Kasumi-1 (cell line): ENCODE measurements at regions not wholly inside any gene's neighbourhood (a gene's known extent, or its start where the extent isn't known, plus 50 kb on each side); places are given as distances from the start of the nearest gene placed in this dataset.

Source experiments
- DNase-seq, 2 experiments: peaks; one replicate each; lab custom pipeline; 2025; lab: John Stamatoyannopoulos, UW

DNA sequence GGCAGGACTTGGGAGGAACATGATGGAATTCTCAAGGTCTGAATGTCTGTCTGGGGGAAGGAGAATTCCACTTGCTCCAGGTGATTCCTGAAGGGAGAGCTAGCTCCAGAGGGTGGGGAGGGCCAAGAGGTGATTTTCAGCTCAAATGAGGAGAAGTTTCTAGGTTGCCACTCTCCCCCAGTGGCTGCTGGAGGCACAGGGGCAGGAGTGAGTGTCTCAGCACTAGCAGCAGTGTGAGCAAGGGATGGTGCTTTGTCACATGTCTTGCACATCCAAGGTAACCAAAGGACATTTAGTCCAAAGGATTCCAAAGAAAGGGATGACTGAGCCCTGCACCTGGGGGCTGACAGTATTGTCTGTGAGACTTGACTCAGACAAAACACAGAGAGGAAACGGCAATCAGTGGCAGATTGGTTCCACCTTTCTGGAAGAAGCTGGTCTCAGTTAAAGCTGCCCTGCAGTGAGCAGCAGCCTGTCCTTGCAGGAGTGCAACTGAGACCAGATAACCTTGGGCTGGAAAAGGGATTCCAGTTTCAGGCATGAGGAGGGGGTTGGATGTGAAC is 51.2 kb upstream of the PCBD1 start:
- DNase-seq, result no peak

DNA sequence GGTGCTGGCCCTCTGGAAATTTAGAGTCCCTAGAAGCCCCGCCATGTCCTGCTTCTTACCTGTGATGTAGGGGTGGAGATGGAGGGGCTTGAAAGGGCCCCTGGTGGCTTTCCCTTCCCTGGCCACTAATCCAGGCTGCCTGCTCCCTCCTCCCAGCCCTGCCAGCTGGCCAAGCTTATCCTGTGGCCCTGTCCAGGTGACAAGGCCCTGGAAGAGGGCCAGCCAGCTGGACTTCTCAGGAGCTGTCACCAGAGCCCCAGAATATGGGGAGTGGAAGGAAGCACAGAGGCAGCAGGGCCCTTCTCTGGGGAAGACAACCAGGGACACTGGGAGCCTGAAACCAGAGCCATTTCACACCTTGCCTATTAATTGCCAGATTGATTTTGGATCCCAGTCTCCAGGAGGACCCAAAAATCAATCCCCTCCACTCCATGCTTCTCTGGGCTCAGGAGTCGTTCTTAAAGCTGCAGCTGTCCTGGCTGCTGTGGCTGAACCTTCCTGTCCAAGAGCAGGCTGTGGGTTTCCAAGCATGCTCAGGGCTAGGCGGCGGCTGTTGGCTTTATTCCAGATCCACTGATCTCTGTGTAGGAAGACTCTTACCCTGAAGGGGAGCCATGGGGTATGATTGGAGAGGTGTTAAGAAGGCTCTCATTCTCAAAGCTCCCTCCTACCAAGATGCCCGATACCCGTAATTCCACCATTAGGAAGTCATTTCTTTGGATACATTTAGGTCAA is 52.6 kb upstream of the PCBD1 start:
- no peak for DNase-seq

DNA sequence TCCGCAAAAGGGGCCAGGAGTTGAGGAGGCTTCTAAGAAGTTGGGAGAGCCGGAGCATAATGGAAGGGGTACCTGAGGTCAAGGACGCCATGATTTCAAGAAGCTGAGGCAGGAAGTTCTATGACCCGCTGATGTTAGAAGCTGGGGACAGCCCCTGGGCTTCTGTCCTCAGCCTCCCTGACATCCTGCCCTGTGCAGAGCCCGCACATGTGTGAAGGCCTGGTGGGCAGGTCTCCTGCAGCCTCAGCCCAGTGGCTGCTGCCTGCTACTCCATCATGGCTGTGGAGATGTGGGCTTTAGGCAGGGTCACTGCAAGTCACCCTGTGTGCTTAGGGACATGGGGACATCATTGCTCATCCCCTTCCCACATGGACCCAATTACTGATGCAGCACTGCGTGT is 53.8 kb upstream of the PCBD1 start:
- DNase-seq, result no peak

DNA sequence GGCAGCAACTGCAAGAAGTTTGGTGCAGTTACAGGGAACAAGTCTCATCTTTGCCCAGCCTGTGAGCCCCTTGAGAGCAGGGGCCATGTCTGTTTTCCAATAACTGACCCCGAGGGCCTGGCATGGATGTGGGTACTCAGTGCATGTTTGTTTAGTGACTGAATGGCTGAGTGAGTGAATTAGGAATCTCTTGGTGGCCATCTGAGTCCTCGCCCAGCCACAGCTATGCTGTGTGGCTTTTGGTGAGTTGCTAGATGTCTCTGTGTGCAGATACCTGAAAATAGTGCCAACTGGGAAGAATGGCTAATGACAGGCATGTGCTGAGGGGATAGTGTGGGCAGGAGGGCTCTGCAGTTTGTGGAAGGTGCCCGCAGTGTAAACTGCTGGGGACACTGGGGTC is 54.4 kb upstream of the PCBD1 start:
- DNase-seq, result no peak

DNA sequence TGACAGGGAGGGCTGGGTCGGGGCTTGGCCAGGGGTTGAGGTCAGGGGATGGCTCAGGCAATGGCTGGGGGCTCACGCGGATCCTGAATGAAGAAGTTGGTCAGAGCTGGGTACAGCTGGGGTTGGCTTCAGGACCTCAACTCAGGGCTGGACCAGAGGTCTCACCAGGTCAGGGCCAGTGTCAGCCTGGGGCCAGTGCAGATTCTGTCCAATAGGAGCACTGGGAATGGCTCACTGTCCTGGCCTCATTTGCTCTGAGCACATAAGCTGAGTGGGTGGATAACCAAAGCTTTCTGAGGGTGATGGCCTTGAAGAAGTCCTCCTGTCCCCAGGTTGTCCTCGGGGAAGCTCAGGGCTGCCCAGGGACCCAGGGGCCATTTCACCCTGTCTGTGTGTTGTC is 54.9 kb upstream of the PCBD1 start:
- no peak for DNase-seq

DNA sequence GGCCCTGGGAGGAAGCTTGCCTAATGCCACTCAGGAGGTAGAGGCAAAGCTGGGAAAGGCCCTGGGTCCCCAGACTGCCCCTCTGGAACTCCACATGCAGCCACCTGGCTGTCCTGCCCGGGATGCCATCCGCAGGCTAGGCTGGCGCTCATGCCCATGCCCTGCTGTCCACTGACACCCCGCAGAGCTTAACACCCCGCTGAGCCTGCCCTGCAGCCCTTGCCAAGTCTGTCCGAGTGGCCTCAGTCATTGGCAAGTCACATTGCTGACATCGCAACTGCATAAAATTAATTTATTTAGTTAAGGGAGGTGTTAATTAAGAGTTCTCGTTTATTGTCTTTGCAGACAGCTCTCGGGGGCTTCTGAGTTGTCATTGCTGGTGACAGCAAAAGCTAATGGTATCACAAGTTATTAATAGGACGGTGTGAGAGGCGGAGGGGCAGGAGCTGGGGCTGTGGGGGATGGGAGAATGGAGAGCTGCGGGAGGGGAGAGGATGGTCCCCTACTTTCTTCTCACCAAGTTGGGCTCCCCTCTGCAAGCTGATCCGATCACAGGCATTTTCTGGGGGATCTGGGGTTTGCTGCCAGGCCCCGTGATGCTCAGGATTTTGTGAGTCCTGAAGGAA is 55.6 kb upstream of the PCBD1 start:
- DNase-seq, result no peak

DNA sequence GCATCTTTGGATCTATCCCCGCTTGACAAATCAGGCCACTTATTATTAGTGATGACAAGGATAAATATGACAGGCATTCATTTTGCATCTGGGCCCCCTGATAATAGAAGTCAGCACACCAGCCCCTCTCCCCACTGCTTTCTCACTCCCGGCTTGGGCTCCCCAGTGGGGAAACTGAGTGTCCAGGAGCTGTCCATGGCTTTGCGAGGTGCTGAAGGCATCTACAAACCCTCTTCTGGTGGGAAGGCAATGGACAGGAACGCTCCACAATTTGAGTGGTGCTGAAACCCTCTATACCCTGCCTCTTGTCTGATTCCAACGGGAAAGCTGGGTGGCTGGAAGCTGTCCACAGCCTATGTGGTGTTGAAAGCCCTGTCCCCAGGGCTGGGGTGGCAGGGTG is 61.7 kb upstream of the PCBD1 start:
- no peak for DNase-seq

DNA sequence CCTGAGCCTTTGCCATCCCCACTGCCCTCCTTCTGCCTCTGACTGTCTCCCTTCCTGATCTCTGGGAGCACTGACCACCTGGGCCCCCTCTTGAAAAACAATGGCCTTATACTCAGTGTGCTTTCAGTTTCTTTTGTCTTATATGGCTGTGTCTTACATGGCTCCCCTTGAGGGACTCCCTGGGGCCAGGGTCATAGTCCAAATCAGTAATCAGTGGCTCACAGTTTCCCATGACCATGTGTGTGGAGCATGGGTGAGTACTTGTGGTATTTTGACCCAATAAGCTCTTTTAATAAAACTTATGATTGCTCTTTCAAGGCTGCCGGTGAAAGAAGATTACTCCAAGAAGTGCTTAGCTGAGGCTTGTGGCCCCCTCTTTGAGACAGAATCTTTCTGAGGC is 62.4 kb upstream of the PCBD1 start:
- DNase-seq, result no peak

DNA sequence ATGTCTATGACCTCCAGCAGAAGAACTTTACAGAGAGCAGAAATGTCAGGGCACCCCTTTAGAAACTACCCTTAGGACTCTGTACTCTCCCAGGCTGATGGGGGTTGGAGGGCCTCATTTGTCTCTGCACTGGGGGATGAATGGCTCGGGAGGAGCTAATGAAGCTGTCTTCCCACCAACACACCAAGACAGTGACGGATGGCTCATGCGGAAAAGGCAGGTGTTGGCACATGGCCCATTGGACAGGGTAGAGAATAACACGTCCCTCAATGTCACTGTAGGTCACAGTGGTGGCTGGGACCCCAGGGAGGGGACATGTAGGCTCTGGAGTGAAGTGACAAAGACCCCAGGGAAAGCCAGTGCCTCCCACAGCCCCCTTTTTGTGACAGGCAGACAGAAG is 64.0 kb upstream of the PCBD1 start:
- no peak for DNase-seq

DNA sequence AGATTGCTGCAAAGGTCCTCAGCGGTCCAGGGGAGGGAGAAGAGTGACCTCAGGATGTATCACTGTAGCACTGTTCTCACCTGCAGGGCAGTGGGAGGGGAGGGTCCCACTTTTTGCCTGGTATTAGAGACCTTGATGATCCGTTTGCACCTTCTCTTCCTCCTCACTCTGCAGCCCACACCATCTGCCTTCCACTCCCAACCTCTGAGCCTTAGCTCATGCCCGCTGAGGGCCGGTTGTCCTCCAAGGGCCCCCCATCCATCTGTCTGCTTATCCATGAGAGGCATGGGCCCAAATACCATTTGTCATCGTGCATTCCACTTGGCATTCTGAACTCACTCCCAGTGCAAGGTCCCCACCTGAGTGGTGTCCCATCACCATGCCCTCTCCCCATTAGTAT is 64.6 kb upstream of the PCBD1 start:
- no peak for DNase-seq

DNA sequence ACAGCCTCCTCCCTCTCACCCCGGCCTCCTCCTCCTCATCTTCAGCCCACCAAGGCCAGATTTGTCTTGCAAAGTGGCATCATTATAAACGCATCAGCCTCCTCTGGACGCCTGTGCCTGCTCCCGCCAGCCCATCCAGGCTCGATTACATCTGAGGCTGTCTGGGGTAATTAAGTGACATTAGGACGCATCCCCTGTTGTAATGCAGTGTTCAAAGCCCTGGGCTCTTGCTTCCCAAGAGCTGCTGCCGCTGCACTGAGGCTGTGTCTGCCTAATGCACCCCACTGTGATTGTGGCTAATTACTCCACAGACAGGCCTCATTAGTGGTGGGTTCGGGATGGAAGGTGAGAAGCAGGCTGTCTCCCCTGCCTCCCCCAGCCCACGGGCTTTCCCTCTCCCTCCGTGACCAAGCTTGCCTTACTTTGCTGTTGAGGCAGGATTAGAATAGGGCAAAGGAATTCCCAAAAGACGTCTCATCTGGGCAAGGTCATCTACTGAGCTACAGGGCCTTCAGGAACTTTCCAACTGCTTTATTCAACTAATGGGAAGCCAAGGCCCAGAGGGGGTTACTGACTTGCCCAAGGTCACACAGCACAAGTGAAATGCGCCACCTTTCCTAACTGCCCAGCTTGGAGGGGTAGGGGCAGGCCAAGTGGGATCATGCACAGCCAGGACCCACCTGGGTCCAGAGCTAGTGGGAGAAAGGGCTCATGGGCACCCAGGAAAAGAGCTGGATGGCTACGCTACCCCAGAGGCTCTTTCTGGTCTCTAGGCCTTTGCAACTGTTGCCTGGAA is 66.2 kb upstream of the PCBD1 start:
- DNase-seq, result no peak

DNA sequence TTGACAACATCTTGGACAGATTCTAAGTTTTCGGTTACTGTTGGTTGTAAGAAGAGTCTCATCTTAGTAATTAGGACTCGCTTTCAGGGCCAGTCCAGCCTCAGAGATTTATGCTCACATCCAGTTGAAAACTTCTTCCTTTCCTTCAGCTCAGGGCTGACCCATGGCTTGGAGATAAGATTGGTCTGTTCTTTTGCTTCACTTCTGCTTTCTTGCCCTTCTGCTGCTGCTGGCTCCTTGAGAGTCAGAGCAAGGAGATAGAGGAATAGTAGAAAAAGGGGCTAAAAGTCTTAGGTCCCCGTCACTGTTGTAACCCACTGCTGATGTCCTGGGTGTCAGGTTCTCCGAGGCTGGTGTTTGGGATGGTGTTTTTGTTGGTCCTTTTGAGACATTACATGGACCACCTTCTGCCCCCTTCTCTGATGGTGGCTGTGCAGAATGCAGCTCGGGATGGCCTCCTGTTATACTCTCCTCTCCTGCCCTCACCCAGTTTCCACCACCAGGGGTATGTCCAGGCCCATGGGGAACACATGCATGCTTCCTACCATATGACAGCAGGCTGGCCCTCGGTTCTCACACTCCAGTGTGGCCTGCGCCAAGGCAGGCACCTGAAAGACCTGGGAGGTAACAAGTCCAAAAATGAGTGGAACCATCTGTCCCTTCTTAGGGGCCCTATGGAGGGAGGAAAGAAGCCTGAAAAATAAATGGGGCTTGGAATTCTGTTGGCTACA is 67.8 kb upstream of the PCBD1 start:
- DNase-seq, result no peak

DNA sequence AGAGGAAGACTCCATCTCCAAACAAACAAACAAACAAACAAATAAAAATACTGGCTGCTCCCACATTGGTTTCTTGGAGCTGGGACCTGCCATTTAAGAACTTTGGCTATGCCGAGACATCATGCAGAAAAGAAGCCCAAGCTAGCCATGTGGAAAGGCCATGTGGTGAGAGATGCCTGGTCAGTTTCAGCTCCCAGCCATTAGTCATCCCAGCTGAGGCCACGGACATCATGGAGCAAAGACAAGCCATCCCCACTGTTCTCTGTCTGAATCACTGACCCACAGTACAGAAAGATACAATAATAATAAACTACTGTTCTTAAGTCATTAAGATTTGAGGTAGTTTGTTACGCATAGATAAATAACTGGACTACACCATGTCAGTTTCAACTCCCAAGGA is 70.0 kb upstream of the PCBD1 start:
- no peak for DNase-seq

DNA sequence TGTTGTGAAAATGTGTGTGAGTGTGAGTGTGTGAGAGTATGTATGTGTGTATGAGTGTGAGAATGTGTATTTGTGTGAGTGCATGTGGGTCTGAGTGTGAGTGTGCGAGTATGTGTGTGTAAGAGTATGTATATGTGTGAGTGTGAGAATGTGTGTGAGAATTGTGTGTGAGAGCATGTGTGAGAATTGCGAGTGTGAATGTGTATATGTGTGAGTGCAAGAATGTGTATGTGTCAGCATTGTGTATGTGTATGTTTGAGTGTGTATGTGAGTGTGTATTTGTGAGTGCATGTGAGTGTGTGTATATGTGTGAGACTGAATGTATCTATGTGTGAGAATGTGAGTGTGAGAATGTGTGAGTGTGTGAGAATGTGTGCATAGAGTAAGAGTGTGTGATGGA is 72.0 kb upstream of the PCBD1 start:
- no peak for DNase-seq

DNA sequence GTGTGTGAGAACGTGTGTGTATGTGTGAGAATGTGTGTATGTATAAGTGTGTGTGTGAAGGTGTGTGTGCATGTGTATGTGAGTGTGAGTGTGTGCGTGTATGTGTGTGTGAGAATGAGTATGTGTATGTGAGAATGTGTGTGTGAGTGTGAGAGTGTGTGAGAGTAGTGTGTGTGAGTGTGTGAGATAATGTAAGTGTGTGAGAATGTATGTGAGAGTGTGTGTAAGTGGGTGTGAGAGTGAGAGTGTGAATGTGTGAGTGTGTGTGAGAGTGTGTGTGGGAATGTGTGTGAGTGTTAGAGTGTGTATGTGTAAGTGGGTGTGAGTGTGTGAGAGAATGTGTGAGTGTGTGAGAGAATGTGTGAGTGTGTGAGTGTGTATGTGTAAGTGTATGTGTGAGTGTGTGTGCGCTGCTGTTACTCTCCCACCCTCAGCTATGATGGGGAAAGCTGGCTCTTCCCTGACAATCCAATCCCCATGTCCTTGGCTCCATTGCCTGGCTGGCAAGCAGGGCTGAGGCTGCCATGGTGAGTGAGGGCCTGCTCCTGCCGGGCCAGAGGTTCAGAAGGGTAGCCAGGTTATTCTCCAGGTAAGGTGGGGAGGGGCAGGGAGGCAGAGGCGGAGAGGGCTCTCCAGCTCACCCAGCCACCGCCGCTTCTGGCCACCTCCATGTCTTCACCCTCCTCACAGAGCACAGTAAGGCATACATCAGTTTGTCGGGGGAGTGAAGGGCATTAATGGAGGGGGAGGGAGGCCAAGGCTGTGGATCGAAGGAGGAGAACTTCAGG is 72.6 kb upstream of the PCBD1 start:
- DNase-seq, result no peak

DNA sequence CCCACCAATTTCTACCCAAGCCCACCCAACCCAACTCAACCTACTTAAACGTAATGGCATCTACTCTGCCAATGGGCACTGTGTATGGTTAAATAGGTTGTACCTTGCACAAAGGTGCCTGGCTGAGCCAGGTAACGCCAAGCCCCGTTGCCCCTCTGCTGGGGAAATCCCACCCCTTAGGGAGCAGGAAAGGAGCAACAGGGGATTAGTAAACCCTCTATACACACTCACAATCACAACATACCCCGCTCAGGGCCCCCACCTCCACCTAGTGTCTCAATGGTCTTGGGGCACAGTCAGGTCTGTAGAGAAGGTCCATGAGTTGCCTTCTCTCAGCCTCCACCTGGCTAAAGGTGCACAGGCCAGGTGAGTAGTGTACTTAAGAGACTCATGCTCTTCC is 74.3 kb upstream of the PCBD1 start:
- no peak for DNase-seq

DNA sequence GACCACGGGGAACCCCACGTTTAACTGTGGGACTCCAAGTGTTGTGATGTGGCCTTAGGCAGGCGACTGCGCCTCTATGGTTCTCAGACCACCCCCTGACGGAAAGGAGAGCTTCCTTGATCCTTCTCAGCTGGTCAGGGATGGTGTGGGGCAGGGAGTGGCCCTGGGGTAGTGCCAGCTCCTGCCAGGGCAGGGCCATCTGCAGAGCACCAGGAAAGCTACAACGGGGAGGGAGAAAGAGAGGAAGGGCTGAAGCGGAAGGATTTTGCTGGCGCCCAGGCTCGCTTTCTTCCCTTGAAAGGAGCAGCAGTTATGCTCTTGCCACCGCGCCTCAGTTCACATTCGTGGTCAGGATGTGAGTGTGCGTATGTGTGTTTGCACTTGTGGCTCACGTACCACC is 74.9 kb upstream of the PCBD1 start:
- no peak for DNase-seq

DNA sequence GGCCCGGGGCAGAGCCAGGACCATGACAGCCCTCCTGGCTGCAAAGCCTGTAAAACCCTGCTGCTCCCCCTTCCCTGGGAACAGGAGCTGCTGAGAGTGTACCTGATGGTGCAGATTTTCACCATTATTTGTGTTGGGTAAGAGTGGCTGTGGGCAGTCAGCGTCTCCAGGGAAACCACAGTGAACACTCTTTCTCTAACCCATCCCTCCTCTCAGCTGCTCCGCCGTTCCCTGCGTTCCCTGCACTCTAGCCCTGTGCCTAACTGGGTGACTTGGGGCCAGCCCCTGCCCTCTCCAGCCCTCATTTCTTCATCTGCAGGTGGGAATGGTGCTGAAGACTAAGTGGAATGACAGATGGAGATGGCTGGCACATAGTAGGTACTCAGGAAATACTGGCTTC is 75.9 kb upstream of the PCBD1 start:
- DNase-seq, result no peak

DNA sequence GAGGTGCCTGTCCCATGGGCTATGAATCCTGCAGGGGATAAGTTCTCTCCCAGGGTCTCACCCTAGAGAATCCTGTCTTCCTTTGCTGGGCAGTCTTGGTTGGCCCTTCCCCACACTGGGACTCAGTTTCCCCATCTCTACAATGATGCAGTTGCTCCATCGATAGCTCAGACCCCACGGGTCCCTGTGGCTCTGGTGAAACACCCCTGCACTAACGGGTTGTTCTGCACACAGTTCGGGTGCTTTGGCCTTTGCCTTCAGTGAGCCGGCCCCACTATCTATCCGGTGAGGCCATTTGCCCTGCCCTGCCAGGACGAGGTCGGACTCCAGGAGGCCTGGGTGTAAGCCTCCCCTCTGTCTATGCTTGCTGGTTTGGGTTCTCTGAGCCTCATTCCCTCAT is 76.5 kb upstream of the PCBD1 start:
- DNase-seq, result no peak

DNA sequence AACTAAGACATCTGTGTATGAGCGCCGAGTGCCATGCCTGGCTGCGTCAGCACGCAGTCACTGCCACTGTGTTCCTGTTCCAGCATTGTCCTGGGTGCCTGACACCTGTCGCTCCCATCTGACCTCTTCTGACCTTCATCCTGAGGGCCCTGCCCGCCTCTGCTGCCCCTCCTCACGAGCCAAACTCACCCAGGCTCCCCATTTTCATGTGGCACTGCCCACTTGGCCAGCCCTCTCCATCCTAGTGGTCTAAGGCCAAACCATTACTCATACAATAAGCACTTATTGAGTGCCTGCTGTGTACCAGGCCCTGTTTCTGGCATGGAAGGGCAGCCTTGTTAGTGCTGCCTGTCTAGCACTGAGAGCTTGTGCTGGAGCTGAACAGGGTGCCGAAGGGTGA is 77.2 kb upstream of the PCBD1 start:
- DNase-seq, result no peak
